NCI-H1930 (cell line): ENCODE measurements at regions not wholly inside any gene's neighbourhood (a gene's known extent, or its start where the extent isn't known, plus 50 kb on each side); places are given as distances from the start of the nearest gene placed in this dataset.
"Not testable (repeated sequence)": the region's sequence is repeated elsewhere in the genome, so short reads cannot be mapped to it uniquely, and the experiment has no call there.

Source experiments
- DNase-seq, 2 experiments: peaks; one replicate each; lab custom pipeline; 2025; lab: John Stamatoyannopoulos, UW

DNA sequence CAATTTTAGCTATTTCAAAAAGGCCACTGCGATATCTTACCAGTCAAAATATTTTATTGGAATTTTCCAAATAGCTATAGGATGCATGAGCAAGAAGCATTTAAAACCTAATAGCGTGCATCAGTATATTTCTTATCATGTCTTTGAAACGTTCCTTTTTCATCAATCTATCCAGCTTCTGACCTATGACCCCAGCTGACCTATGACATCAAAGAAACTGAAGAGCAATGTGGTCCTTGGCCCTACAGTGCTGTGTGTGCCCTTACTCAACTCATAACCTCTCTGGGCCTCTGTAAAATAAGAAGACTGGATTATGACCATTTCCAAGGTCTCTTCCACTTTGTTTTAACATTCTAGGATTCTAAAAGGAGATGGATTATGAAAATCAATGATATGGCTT is 118.2 kb downstream of the ZNF22 start:
- DNase-seq = no peak

DNA sequence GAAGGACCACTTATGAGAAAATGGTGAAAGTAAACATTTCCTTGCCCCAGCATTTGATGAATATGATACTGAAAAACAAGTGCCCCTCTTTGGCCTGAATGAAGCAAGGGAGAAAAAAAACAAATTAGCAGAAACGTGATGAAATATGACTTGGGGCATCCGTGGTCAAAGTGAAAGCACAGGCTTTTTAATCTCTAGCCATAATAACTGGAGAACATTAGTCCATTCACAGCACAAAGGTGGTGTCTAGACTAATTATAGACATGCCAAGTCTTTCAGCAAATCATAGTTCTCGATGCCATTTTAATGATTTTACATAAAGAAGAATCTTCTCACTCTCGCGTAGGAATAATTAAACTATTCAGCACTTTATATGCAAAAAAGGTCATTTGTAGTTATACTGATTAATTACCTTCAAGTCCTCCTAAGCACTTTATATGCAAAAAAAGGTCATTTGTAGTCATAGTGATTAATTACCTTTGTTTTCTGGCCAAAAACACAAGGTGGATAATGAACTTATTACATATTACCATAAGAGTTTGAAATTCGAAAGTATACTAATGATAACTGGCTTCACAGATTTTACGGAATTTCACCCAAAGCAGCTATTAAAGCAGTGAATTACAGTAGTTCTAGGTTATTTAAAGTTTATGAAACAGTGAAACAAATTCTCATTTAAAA is 121.6 kb downstream of the ZNF22 start:
- not testable (repeated sequence) for DNase-seq

- no peak for DNase-seq
These were observed 134.9 kb downstream of the ZNF22 start for GRCh38 chr10:45135443-45136198.

DNA sequence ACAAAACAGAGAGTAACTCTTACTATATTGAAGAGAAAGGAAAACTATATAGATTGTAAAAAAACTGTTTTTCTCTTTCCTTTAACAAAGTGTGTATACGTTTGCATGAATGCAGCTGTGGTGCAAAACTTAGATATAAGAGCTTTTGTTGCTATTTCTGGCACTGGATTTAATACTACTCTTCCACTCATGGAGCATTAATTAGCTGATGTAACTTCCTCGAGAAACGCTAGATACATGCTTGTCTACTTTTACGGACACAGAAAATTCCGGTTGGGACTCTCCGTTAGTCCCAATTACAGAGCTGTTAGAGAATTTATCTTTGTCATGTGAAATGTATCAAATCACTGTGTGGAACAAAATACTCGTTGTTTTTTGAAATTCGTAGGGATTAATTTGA is 135.5 kb downstream of the ZNF22 start:
- no peak for DNase-seq

- no peak for DNase-seq
These were observed 143.8 kb downstream of the ZNF22 start for GRCh38 chr10:45144326-45145070.

DNA sequence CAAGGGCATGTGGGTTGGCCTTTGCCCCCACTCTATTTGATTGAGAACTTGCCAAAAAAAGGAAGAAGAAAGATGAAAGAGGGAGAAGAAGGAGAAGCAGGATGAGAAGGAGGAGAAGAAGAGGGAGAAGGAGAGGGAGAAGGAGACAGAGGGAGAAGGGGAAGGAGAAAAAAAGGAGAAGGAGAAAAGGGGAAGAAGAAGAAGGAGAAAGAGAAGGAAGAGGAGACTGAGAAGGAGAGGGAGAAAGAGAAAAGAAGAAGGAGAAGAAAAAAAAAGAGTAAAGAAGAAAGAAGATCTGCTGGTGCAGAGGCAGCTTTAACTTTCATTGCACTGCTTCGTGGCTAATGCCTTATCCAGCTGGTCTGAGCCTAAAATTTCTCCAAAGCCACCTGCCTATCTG is 144.4 kb downstream of the ZNF22 start:
- DNase-seq = not testable (repeated sequence)

DNA sequence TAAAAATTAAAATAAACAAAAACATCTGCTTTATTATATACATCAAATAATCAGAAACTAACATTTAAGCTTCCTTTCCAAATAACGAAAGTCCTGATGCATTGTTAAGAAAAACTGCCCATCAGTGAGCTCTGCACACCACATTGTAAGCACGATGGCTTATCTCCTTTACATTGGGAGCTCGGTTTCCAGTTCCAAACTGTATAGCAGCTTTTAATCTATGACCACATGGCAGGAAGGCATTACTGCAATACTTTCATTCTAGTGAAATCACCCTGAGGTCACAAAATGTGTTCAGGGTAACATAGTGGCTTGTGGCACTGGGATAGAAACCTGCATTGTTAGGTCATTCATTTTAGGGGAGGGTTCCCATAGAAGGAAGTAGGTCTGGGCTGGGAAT is 146.3 kb downstream of the ZNF22 start:
- no peak for DNase-seq

DNA sequence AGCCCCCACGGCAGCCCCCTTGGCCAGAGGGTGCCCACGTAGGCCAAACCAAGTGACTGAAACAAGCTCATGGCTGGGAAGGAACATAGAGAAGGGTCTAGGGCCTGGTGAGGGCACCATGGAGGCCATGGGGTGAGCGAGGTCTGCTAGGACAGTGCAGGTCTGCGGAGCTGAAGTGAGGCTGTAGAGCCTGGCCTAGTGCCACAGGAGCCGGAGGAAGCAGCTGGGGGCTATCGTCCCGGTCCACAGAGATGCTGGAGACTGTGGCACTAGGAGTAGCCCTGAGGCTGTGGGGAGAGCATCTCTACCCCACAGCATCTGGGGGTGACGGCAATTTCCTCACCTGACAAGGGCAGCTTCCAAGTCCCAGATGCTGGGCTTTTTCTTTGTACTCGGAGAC is 150.3 kb downstream of the ZNF22 start:
- DNase-seq = no peak

DNA sequence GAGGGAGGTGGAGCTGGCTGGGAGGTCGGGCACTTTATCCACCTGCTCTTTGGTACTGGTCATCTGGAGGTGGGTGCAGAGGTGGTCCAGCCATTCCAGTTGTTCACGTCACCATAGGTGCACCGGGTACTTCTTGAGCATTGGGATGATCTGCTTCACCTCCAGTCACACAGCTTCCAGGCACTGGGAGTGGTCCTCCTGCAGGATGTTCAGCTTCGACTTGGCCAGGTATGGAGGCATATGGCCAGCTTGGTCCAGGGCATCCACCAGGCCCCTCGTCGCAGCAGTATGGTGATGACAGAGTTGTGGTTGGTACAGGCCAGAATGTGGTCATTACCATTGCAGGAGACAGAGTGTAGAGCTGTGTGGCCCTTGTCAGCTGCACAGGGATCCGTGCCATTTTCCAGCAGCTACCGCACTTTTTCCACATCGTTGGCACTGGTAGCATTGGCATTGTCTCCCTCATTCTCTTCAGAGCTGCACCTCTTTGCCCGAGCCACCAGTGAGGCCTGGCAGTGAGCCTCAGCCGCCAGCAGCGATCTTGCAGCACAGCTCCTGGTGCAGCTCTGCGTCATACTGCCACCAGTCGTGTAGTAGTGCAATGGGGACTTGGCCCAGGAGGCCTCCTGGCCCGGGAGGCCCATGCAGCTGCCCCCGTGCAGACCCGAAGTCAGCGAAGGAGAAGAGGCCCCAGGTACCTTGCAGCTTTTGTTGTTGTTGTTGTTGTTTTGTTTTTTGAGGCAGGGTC is 150.9 kb downstream of the ZNF22 start:
- DNase-seq = no peak

GRCh38 chr10:45152726-45153125 is 152.0 kb downstream of the ZNF22 start:
- no peak for DNase-seq

DNA sequence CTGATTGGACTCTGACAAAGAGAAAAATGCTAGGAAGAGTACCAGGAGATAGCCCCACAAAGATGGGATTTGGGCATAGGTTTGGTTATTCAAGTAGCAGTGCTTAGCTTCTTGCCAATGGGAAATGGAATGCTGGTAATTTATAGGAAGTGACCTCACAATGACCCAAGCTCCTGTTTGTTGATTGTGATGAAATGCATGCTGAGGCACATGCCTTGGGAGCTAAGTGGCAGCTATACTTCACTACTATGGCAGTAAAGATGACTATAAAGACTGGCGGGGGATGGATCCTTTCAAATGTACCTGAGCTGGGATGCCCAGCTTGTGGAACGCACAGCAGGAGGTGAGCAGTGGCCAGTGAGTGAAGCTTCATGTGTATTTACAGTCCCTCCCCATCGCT is 153.8 kb downstream of the ZNF22 start:
- no peak for DNase-seq

GRCh38 chr10:45155784-45156183 is 155.1 kb downstream of the ZNF22 start:
- no peak for DNase-seq

DNA sequence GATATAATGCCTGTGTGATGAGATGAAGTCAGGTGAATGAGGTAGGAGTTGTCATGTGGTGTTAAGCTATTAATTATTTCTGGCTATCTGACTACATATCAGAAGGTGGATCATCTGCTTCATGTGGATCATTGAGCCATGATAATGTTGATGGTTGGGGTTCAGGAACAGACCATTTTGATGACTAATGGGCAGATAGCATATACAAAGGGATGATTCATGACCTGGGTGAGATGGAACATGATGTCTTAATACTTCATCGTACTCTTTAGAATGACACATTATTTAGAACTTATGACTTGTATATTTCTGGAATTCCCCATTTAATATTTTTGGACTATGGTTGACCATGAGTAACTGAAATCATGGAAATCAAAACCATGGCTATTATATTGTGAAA is 155.1 kb downstream of the OR13A1 start:
- DNase-seq = no peak

DNA sequence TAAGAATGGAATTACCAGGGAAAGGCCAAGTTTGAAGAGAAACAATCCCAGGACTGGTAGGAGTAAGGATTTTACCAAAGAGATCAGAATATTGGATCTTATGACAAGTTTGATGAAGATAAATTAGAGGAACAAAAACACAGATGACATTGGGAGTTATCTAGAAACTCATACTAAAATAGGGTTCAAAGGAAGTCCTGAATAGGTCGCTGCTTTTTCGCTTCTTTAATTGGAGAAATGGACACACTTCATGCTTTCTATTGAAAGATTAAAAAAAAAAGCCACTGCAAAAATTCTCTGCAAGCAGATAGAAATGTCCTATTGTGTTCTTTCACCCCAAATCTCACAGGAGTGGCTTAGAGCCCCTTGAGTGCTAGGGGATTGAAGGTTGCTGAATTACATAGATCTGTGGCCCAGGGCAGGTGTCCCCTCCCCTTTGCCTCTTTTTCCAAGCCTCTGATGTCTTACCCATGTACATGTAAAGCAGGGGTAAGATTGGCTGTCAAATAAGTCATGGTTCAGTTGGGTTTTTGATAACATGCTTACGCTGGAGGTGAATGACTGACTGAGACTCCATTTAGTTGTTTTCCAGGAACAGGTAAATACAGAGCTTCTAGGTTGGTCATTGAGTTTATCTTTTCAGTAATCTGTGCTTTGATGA is 152.0 kb downstream of the OR13A1 start:
- no peak for DNase-seq

DNA sequence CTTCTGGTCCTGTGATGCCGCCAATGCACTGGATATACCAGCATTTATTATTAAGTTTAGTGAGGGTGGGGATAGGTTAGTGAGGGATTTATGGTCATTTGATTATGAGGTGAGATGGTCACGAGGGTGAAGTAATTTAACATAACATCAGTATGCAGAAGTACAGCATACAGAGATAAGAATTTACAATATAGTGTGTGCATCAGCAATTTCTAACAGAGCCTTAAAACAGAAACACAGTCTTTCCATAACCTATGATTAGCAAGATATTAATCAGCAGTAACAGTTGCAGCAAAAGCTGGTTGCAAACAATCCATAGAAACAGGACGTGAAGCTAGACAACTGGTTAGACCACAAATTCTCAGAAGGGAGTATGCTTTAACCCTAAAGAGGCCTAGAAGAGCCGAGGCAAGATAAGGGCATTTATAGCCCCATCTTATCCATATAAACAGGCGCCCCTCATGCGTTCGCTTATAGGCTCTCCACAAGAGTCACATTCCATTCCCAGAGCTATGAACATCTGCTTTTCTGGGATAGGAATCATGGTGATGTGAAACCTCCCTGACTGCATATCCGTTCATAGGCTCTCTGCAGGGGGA is 139.8 kb downstream of the OR13A1 start:
- not testable (repeated sequence) for DNase-seq

DNA sequence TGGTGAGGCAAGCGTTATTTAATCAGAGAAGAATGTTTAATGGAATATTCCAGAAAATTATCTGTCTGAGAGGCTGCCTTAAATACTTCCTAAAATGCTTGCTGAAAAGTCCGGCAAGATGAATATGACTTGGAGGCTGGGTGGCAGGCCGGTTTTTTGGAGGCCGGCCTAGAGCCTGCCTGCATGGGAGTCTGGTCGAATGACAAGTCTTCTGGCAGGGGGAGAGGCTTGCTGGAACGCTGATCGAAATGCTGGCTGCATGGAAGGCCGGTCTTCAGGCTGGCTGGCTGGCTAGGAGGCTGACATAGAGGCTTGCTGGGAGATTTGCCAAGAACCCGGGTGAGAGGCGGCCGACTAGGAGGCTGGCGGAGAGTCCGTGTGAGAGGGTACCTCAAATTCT is 135.7 kb downstream of the OR13A1 start:
- DNase-seq = no peak

DNA sequence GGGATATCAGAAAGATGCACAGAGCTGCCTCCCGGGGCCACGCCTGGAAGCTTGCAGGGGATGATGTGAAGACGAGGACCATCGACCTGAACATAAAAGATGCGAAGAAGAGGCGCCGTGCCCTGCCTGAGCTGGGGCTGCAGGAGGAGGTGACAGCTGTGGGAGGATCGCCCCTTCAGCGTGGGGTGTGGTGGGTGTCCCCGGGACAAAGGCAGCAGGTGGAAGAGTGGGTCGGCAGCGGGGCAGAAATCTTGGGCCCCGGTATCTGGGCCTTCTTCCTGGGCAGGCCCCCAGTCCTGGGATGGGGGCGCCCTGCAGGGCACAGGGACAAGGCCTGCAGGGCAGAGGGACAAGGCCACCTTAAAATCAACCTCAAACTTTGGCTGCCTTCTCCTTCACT is 134.9 kb downstream of the OR13A1 start:
- DNase-seq = no peak

DNA sequence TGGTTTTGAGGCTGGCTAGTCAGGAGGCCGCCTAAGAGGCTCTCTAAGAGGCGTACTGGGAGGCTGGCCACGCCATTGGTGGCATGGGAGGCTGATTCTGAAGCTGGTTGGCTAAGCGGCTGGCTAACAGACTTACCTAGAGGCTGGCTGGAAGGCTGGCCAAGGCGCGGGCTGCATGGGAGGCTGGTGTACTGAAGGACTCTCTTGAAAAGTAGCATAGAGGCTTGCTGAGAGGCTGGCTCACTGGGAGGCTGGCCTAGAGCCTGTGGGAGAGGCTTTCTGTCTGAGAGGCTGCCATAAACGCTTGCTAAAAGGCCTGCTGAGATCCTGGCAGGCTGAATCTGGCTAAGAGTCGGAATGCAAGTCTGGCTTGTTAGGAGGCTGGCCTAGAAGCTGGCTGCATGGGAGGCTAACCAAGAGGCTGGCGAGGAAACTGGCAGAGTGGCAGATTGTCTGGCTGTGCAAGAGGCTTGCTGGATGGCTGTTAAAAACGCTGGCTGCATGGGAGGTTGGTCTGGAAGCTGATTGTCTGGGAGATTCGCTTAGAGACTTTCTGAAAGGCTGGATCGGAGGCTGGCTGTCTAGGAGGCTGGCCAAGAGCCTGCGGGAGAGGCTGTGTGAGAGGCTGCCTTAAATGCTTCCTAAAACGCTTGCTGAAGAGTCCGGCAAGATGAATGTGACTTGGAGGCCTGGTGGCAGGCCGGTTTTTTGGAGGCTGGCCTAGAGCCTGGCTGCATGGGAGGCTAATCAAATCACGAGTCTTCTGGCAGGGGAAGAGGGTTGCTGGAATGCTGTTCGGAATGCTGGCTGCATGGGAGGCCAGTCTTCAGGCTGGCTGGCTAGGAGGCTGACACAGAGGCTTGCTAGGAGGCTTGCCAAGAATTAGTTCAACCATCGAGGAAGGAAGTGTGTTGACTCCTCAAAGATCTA is 134.2 kb downstream of the OR13A1 start:
- no peak for DNase-seq

DNA sequence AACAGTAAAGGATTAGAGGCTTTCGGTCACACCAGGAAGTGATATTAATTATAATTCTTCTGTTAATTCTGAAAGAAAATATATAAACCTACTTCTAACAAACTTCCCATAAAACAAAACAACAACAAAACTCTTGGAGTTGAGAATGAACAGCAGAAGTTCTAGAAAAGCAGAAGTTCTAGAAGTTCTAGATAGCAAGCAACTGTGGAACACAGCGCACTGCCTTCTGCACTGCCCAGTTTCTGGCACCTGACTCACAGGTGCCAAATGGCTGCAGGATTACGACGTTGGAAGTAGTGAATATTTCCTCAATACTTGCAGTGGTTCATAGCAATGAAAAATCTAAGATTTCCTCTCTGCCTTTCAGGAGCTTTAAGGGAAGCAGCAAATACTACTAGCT is 132.2 kb downstream of the OR13A1 start:
- DNase-seq = no peak

- DNase-seq = no peak
These were observed 117.5 kb downstream of the OR13A1 start for GRCh38 chr10:45197816-45198485.
